ENCODE measurements at regions not wholly inside any gene's neighbourhood (a gene's known extent, or its start where the extent isn't known, plus 50 kb on each side); places are given as distances from the start of the nearest gene placed in this dataset.

GRCh38 chr16:63298993-63299392 lies 1262.8 kb upstream of the CDH8 start:
- TF ChIP-seq POLR2AphosphoS5 (IDR thresholded peaks at IDR 0.05), result no peak
- TF ChIP-seq, protein P1, sequence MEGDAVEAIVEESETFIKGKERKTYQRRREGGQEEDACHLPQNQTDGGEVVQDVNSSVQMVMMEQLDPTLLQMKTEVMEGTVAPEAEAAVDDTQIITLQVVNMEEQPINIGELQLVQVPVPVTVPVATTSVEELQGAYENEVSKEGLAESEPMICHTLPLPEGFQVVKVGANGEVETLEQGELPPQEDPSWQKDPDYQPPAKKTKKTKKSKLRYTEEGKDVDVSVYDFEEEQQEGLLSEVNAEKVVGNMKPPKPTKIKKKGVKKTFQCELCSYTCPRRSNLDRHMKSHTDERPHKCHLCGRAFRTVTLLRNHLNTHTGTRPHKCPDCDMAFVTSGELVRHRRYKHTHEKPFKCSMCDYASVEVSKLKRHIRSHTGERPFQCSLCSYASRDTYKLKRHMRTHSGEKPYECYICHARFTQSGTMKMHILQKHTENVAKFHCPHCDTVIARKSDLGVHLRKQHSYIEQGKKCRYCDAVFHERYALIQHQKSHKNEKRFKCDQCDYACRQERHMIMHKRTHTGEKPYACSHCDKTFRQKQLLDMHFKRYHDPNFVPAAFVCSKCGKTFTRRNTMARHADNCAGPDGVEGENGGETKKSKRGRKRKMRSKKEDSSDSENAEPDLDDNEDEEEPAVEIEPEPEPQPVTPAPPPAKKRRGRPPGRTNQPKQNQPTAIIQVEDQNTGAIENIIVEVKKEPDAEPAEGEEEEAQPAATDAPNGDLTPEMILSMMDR (IDR thresholded peaks at IDR 0.05), result no peak
- TF ChIP-seq EP300 (IDR thresholded peaks at IDR 0.05), result no peak
- no peak for TF ChIP-seq POLR2A (IDR thresholded peaks at IDR 0.05)

Data from stomach (tissue), 4 donors.